HG03460 (cell line): ENCODE measurements at regions not wholly inside any gene's neighbourhood (a gene's known extent, or its start where the extent isn't known, plus 50 kb on each side); places are given as distances from the start of the nearest gene placed in this dataset.
"Not testable (repeated sequence)": the region's sequence is repeated elsewhere in the genome, so short reads cannot be mapped to it uniquely, and the experiment has no call there.

ENCODE experiments used
- ATAC-seq: cut with Tn5 transposase; IDR thresholded peaks from one replicate; pipeline ENCODE4 v1.9.1; 2021; ENCODE audit not compliant: unreplicated experiment

- ATAC-seq: no peak
Measured at GRCh38 chr17:77288115-77288619, 147.4 kb downstream of the SEC14L1 start.

GRCh38 chr17:77290759-77291558, 150.2 kb downstream of the SEC14L1 start:
- not testable (repeated sequence) for ATAC-seq

GRCh38 chr17:77291591-77292386, 151.0 kb downstream of the SEC14L1 start:
- ATAC-seq: no peak

GRCh38 chr17:77294761-77295160, 154.0 kb downstream of the SEC14L1 start:
- no peak for ATAC-seq

GRCh38 chr17:77295241-77295853, 154.6 kb downstream of the SEC14L1 start:
- ATAC-seq: no peak

GRCh38 chr17:77296769-77297409, 156.1 kb downstream of the SEC14L1 start:
- no peak for ATAC-seq

GRCh38 chr17:77297693-77298666, 157.2 kb downstream of the SEC14L1 start:
- no peak for ATAC-seq

GRCh38 chr17:77298811-77299210, 158.0 kb downstream of the SEC14L1 start:
- no peak for ATAC-seq

GRCh38 chr17:77299256-77300015, 158.7 kb downstream of the SEC14L1 start:
- no peak for ATAC-seq

- no peak for ATAC-seq
Measured at GRCh38 chr17:77300016-77300686, 159.4 kb downstream of the SEC14L1 start.

- ATAC-seq: no peak
Measured at GRCh38 chr17:77301694-77302266, 161.0 kb downstream of the SEC14L1 start.

GRCh38 chr17:77302682-77303081, 161.9 kb downstream of the SEC14L1 start:
- no peak for ATAC-seq

- ATAC-seq: no peak
Measured at GRCh38 chr17:77303620-77304019, 162.9 kb downstream of the SEC14L1 start.

GRCh38 chr17:77304051-77304745, 163.4 kb downstream of the SEC14L1 start:
- ATAC-seq: no peak

- ATAC-seq: no peak
Measured at GRCh38 chr17:77304746-77305473, 164.1 kb downstream of the SEC14L1 start.

GRCh38 chr17:77306048-77306789, 165.4 kb downstream of the SEC14L1 start:
- ATAC-seq: no peak
